Muscle of back (tissue), 3 donors: ENCODE measurements at regions not wholly inside any gene's neighbourhood (a gene's known extent, or its start where the extent isn't known, plus 50 kb on each side); places are given as distances from the start of the nearest gene placed in this dataset.
A peak's percentile ranks its signal among the peaks of the same experiment; 100 is the strongest.

Source experiments
- DNase-seq, 3 donors: peaks; one replicate each; pipeline versions ENCODE4 v3.0.0 to v3.0.0-alpha.2; 2013

- DNase-seq = no peak
Observed at GRCh38 chr22:49568751-49569285, 258.9 kb downstream of the BRD1 start.

DNA sequence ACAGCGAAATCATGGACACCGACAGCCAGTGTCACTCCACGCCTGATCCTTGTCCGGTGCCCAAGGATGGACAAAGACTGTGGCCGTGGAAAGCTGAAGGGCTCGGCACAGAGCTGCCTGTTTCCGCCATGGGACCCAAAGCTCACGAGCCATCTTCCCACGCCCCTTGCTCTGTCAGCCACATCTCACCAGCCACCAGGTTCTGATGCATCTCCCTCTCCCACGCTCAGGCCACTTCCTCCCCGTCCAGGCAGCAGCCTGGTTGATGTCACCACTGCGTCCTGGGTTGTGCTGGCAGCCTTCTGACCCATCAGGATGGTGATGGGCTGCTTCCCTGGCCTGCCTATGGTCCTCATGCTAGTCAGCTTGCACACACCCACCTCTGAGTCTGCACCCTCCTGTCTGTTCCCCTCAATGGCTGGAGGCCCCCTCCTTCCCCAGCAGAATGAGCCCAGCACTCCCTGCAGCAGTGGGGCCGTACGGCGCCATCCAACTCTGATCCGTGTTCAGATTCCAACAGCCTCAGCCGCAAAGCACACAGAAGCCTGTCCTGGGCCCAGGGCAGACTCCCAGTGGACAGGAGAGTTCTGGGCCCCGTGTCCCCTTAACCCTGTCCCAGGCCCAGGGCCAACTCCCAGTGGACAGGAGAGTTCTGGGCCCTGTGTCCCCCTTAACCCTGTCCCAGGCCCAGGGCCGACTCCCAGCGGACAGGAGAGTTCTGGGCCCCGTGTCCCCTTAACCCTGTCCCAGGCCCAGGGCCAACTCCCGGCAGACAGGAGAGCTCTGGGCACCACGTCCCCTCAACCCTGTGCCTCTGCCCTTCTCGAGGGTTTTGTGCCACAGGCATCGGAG, 259.5 kb downstream of the BRD1 start:
- no peak for DNase-seq

- no peak for DNase-seq
Observed at GRCh38 chr22:49566693-49567092, 261.0 kb downstream of the BRD1 start.

GRCh38 chr22:49566141-49566541, 261.5 kb downstream of the BRD1 start:
- DNase-seq = no peak

DNA sequence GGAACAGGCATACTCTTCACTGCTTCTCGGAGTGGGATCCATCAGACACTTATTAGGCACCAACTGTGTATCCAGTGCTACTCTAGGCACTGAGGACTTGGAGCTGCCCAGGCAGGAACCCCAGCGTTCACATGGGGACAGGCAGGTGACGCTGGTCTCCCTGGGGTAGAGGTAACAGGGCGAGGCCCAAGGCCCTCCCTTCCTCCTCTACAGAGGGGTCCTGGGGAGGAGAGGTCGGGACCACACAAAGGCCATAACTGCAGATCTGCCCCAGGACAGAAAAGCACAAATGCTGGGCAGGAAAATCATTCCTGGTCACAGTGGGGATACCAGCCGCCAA, 262.2 kb downstream of the BRD1 start:
- no peak for DNase-seq

GRCh38 chr22:49564666-49565515, 262.8 kb downstream of the BRD1 start:
- DNase-seq = no peak

GRCh38 chr22:49564054-49564453, 263.6 kb downstream of the BRD1 start:
- DNase-seq = no peak

- DNase-seq = no peak
Observed at GRCh38 chr22:49562685-49563249, 264.9 kb downstream of the BRD1 start.

- no peak for DNase-seq
Observed at GRCh38 chr22:49561976-49562375, 265.7 kb downstream of the BRD1 start.

- DNase-seq = no peak
Observed at GRCh38 chr22:49561338-49561737, 266.3 kb downstream of the BRD1 start.

GRCh38 chr22:49555526-49555925, 272.1 kb downstream of the BRD1 start:
- DNase-seq = no peak

DNA sequence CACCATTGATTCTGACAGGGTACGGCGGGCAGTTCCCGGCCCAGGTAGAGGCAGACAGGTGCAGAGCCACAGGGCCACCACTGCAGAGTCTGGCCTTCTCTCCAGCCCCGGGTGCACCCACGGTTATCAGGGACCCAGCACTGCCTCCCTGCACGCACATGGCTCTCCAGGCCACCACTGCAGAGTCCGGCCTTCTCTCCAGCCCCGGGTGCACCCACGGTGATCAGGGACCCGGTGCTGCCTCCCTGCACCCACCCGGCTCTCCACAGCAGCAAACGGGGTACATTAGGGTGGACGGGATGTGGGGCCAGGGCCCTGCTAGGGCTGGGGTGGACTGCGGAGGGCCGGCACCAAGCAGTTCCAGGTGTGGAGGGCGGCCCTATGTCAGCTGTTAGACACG, 272.9 kb downstream of the BRD1 start:
- no peak for DNase-seq

- DNase-seq = no peak
Observed at GRCh38 chr22:49554296-49554625, 273.4 kb downstream of the BRD1 start.

GRCh38 chr22:49553518-49554295, 274.0 kb downstream of the BRD1 start:
- peak in 2 of 3 donors; percentile 22 to 40 for DNase-seq

DNA sequence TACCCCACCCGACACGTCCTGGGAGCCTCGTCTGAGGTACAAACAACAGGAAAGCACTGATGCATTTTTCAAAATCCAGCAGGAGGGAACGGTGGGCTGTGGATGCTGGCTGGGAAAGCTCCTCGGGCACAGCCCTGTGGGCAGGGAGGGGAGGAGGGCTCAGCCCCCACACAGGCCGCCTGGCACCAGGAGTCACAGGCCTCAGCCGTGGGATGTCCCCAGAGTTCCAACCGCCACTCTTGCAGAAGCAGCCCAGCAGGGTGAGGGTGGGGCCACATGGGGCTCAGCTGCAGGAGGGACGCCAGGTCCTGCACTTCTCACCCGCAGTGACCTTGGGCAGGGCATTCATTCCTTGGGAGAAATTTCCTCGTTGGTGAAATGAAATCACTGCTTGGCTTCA, 274.6 kb downstream of the BRD1 start:
- DNase-seq = no peak

DNA sequence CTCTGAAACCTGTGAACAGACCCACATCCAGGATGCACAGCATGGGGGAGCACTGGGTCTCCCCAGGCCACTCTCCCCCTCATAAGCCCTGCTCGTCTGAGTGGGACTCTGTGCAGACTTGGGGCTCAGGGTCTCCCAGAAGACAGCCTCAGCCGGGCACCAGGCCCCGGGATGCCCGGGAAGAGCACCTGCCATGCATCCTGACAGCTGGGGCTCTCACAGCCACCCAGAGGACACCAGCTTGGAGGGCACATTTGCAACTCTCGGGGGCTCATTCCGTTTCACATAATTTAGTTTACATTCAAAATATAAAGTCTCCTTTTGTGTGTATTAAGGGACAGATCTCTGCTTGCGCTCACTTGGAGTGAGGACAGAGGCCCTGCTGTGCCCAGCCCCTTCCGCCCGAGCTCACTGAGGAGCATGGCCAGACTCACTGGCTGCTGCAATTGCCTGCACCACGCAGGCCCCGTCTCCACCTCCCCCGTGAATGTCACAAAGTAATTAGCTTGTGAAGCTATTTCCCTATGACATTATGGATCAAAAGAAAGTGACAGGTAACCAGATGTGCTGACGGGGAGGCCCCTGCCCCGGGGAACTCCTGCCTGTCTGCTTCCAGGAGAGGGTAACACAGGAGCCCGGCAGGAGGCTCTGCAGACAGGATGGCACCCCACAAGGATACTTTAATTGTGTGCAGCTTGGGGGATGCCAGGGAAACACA, 275.6 kb downstream of the BRD1 start:
- no peak for DNase-seq

- no peak for DNase-seq
Observed at GRCh38 chr22:49551446-49551845, 276.2 kb downstream of the BRD1 start.

DNA sequence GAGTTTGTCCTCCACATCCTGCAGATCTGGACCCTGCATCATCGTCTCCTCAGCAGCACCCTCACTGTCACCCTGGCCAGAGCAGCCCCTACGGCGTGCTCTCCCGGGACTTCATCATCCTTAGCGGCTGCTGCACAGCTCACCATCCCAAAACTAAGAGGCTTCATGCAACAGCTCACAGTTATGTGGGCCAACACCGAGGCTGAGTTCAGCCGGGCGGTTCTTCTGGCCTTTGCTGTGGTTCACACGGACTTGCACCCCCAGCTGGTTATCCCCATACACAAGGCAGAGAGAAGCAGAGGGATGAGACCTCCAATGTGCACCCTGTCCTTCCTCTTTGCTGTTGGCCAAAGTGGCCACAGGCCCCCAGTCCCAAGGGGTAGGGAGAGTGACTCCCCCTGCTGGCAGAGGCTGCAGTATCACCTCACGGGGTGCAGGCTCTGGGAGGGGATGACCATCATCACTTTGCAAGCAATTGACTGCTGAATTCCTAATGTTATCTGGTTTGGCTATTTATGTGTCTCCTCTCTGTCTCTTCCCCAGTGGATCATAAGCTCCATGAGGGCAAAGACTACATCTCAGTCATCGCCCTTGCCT, 276.8 kb downstream of the BRD1 start:
- no peak for DNase-seq

- no peak for DNase-seq
Observed at GRCh38 chr22:49550141-49550430, 277.6 kb downstream of the BRD1 start.

DNA sequence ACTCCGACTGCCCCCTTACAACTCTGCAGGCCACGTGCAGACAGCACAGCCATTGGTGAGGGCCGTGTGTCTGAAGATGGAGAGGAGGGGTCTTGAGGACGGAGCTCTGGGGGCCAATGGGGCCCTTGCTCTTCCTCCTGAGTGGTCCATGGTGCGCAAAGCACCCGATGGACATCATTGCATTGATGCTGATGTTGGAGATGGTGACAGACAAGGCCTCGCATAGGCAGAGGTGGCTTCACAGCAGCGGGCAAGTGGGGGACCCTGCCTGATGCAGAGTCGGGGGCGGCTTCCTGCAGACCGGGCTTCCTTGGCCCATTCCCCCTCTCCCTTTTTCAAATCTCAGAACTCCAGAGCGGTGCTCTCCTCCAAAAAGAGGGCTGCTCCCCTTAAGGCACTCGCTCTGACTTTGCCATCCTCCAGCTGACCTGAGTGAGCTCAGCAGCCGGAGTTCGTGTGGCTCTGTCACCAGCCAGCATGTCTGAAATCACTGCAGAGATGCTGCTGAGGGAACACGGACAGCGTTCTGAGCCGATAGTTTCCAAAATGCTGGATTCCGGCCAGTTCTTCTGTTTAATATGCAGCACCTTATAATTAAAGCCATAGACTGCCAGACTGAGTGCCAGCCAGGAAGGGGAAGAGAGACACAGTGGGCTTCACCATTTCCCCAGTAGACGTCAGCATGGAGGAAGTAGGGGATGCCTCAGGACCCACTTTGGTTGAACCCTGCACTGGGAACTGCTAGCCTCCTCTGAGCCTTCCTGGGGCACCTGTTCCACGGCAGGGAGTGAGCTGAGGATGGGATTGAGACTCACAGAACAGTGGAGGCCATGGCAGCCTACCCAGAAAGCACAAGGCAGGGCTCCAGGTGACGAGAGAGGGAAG, 278.2 kb downstream of the BRD1 start:
- DNase-seq = no peak
